Fibroblast of pulmonary artery (primary cell): ENCODE measurements at regions not wholly inside any gene's neighbourhood (a gene's known extent, or its start where the extent isn't known, plus 50 kb on each side); places are given as distances from the start of the nearest gene placed in this dataset.

Experiments used
- DNase-seq: peaks from one replicate; pipeline ENCODE4 v3.0.0-alpha.2; 2010; ENCODE audit warnings: low read depth
- H3K4me3 ChIP-seq: replicated peaks from 2 replicates; pipeline ENCODE4 v1.5.1; 2011; ENCODE audit warnings: low read depth, mild to moderate bottlenecking, control low read depth, low read length, moderate library complexity
- CTCF ChIP-seq: IDR thresholded peaks from 2 replicates; pipeline ENCODE4 v1.5.1; 2011; ENCODE audit warnings: mild to moderate bottlenecking, control low read depth, low read length, inconsistent platforms; ENCODE audit errors: missing control alignments

- no peak for TF ChIP-seq CTCF
- no peak overlapping the region for H3K4me3 ChIP-seq
- no peak for DNase-seq
Measured at GRCh38 chr18:46333431-46334135, 229.4 kb downstream of the HAUS1 start.

GRCh38 chr18:46334868-46335281, 230.7 kb downstream of the HAUS1 start:
- DNase-seq: no peak
- no peak for TF ChIP-seq CTCF
- no peak overlapping the region for H3K4me3 ChIP-seq

- no peak overlapping the region for H3K4me3 ChIP-seq
- no peak for DNase-seq
- TF ChIP-seq CTCF: no peak
Measured at GRCh38 chr18:46335534-46336101, 231.4 kb downstream of the HAUS1 start.

GRCh38 chr18:46336278-46337111, 232.3 kb downstream of the HAUS1 start:
- H3K4me3 ChIP-seq: no peak overlapping the region
- no peak for DNase-seq
- TF ChIP-seq CTCF: no peak

- no peak for TF ChIP-seq CTCF
- H3K4me3 ChIP-seq: no peak overlapping the region
- no peak for DNase-seq
Measured at GRCh38 chr18:46337271-46337670, 233.1 kb downstream of the HAUS1 start.

- DNase-seq: no peak
- H3K4me3 ChIP-seq: no peak overlapping the region
- no peak for TF ChIP-seq CTCF
Measured at GRCh38 chr18:46338205-46338604, 234.0 kb downstream of the HAUS1 start.
